H1 (cell line): ENCODE measurements at regions not wholly inside any gene's neighbourhood (a gene's known extent, or its start where the extent isn't known, plus 50 kb on each side); places are given as distances from the start of the nearest gene placed in this dataset.

Experiments
- CTCF ChIA-PET: fragments of 300-600 bp; sonication (Branson Sonifier 250); formaldehyde crosslinking; loops from one replicate; lab custom pipeline; 2021; ENCODE audit not compliant: partially characterized antibody; lab: Charles Lee
- POLR2A ChIA-PET: fragments of 300-600 bp; sonication (Branson Sonifier 250); formaldehyde crosslinking; loops from one replicate; lab custom pipeline; 2021; ENCODE audit warnings: inconsistent platforms; ENCODE audit not compliant: partially characterized antibody; lab: Charles Lee
- DNase-seq, 2 experiments: peaks; one replicate each; pipeline versions ENCODE4 v3.0.0 to v3.0.0-alpha.2; 2010 to 2022; ENCODE audit warnings: low spot score in 2 of 2, low read depth in 1 of 2, mixed read lengths in 1 of 2
- FAIRE-seq: peaks from 2 replicates; lab custom pipeline; 2011; peaks lifted over from hg19 to GRCh38; lab: Jason Lieb, UNC
- H2AFZ ChIP-seq: 2 replicates; pipeline ENCODE4 v1.8.1; 2012; ENCODE audit warnings: low read length, inconsistent platforms
- H2AK5ac ChIP-seq: 2 replicates; pipeline ENCODE4 v1.6.1; 2013; ENCODE audit warnings: low read depth, low read length
- H2BK120ac ChIP-seq: replicated peaks from 2 replicates; pipeline ENCODE3; 2013; ENCODE audit warnings: low read depth, low read length, inconsistent platforms
- H2BK12ac ChIP-seq: 2 replicates; pipeline ENCODE4 v1.6.1; 2013; ENCODE audit warnings: low read depth, low read length
- H2BK15ac ChIP-seq: 2 replicates; pipeline ENCODE4 v1.6.1; 2013; ENCODE audit warnings: low read length
- H2BK20ac ChIP-seq: 2 replicates; pipeline ENCODE4 v1.6.1; 2013; ENCODE audit warnings: low read length
- H2BK5ac ChIP-seq: 2 replicates; pipeline ENCODE4 v1.6.1; 2013; ENCODE audit warnings: low read depth, low read length
- H3K14ac ChIP-seq: 2 replicates; pipeline ENCODE4 v1.6.1; 2013; ENCODE audit warnings: inconsistent platforms; ENCODE audit not compliant: insufficient read length
- H3K18ac ChIP-seq: 2 replicates; pipeline ENCODE4 v1.6.1; 2013; ENCODE audit warnings: low read length; ENCODE audit errors: extremely low read depth
- H3K23ac ChIP-seq: 2 replicates; pipeline ENCODE4 v1.6.1; 2013; ENCODE audit warnings: inconsistent platforms; ENCODE audit not compliant: insufficient read length
- H3K23me2 ChIP-seq: 2 replicates; pipeline ENCODE4 v1.6.1; 2013; ENCODE audit warnings: low read depth, low read length
- H3K27ac ChIP-seq: 2 replicates; pipeline ENCODE4 v1.6.1; 2011; ENCODE audit warnings: low read depth, low read length, inconsistent platforms
- H3K27me3 ChIP-seq, 4 experiments: replicated peaks in 1 of 4; 1 replicate in 1 of 4; 2 replicates in 3 of 4; pipeline versions ENCODE4 v1.6.1 to v1.8.1; 2011 to 2013; ENCODE audit warnings: low read length in 3 of 4, mild to moderate bottlenecking in 3 of 4, inconsistent platforms in 2 of 4, mixed read lengths in 2 of 4, moderate library complexity in 1 of 4; ENCODE audit not compliant: control insufficient read depth in 3 of 4, insufficient read depth in 3 of 4; ENCODE audit errors: extremely low read depth in 1 of 4
- H3K36me3 ChIP-seq, 4 experiments: 2 replicates each; pipeline versions ENCODE4 v1.6.1 to v1.8.1; 2011 to 2013; ENCODE audit warnings: mild to moderate bottlenecking in 4 of 4, low read length in 3 of 4, moderate library complexity in 2 of 4, control low read depth in 1 of 4, inconsistent platforms in 1 of 4; ENCODE audit not compliant: insufficient read depth in 4 of 4, control insufficient read depth in 2 of 4
- H3K4ac ChIP-seq: replicated peaks from 2 replicates; pipeline ENCODE3; 2013; ENCODE audit warnings: low read length, low read depth, mixed read lengths, inconsistent platforms; ENCODE audit not compliant: insufficient read length
- H3K4me1 ChIP-seq, 4 experiments: replicated peaks in 1 of 4; 1 replicate in 1 of 4; 2 replicates in 3 of 4; pipeline versions ENCODE4 v1.6.1 to v1.8.1; 2011 to 2013; ENCODE audit warnings: low read length in 3 of 4, inconsistent platforms in 2 of 4, mixed read lengths in 1 of 4; ENCODE audit not compliant: insufficient read depth in 4 of 4, control insufficient read depth in 3 of 4
- H3K4me2 ChIP-seq, 2 experiments: 2 replicates each; pipeline versions ENCODE4 v1.6.1 to v1.8.1; 2011 to 2013; ENCODE audit warnings: low read depth in 2 of 2, low read length in 2 of 2, control low read depth in 1 of 2, inconsistent platforms in 1 of 2, mild to moderate bottlenecking in 1 of 2; ENCODE audit not compliant: insufficient read depth in 1 of 2
- H3K4me3 ChIP-seq, 4 experiments: fragments of 200-600, 300-600 bp in 1 of 4; sonication (generic), shearing (Covaris generic), sonication (Bioruptor Twin) in 1 of 4; 2 replicates each; pipeline versions ENCODE4 v1.5.1 to v1.8.1; 2011 to 2016; ENCODE audit warnings: low read length in 4 of 4, low read depth in 3 of 4, control low read depth in 2 of 4, inconsistent platforms in 2 of 4, mild to moderate bottlenecking in 2 of 4, mixed read lengths in 1 of 4, moderate library complexity in 1 of 4; ENCODE audit not compliant: insufficient read depth in 2 of 4; ENCODE audit errors: extremely low read depth in 1 of 4
- H3K56ac ChIP-seq: replicated peaks from 2 replicates; pipeline ENCODE3; 2013; ENCODE audit warnings: low read depth, mild to moderate bottlenecking, mixed read lengths, low read length, inconsistent platforms; ENCODE audit not compliant: insufficient read length
- H3K79me1 ChIP-seq: 2 replicates; pipeline ENCODE4 v1.6.1; 2013; ENCODE audit warnings: low read depth, low read length, control low read depth
- H3K79me2 ChIP-seq, 2 experiments: 2 replicates each; pipeline versions ENCODE4 v1.6.1 to v1.8.1; 2012 to 2013; ENCODE audit warnings: low read length in 2 of 2, mild to moderate bottlenecking in 2 of 2, inconsistent platforms in 1 of 2; ENCODE audit not compliant: insufficient read depth in 2 of 2, control insufficient read depth in 1 of 2
- H3K9ac ChIP-seq, 4 experiments: replicated peaks in 1 of 4; 1 replicate in 1 of 4; 2 replicates in 3 of 4; pipeline versions ENCODE4 v1.6.1 to v1.8.1; 2011 to 2013; ENCODE audit warnings: low read depth in 3 of 4, low read length in 3 of 4, control low read depth in 2 of 4, mild to moderate bottlenecking in 2 of 4, moderate library complexity in 2 of 4, inconsistent platforms in 1 of 4; ENCODE audit errors: extremely low read depth in 1 of 4
- H3K9me3 ChIP-seq, 2 experiments: 2 replicates each; pipeline versions ENCODE4 v1.6.1 to v1.8.1; 2012 to 2013; ENCODE audit warnings: mild to moderate bottlenecking in 2 of 2, moderate library complexity in 2 of 2, control low read depth in 1 of 2, inconsistent platforms in 1 of 2, low read depth in 1 of 2, low read length in 1 of 2, mixed read lengths in 1 of 2; ENCODE audit not compliant: insufficient read depth in 2 of 2
- H4K20me1 ChIP-seq, 2 experiments: replicated peaks in 1 of 2; 2 replicates each; pipeline versions ENCODE3 to v1.8.1; 2011 to 2013; ENCODE audit warnings: inconsistent platforms in 2 of 2, low read length in 2 of 2, mild to moderate bottlenecking in 1 of 2; ENCODE audit not compliant: insufficient read depth in 2 of 2, control insufficient read depth in 1 of 2
- H4K5ac ChIP-seq: 2 replicates; pipeline ENCODE4 v1.6.1; 2013; ENCODE audit warnings: low read length, low read depth, mixed read lengths, inconsistent platforms; ENCODE audit not compliant: insufficient read length
- H4K8ac ChIP-seq: 2 replicates; pipeline ENCODE4 v1.8.0; 2013; ENCODE audit warnings: mild to moderate bottlenecking, moderate library complexity, low read length, inconsistent platforms; ENCODE audit not compliant: insufficient read depth; ENCODE audit errors: extremely low read depth
- H4K91ac ChIP-seq: replicated peaks from 2 replicates; pipeline ENCODE3; 2013; ENCODE audit warnings: low read length, mixed read lengths, inconsistent platforms; ENCODE audit not compliant: insufficient read length
- EP300 ChIP-seq, 2 experiments: IDR thresholded peaks; 1 replicate in 1 of 2; 2 replicates in 1 of 2; pipeline ENCODE4 v1.6.1; 2011 to 2012; ENCODE audit warnings: low read depth in 2 of 2, low read length in 2 of 2, mild to moderate bottlenecking in 2 of 2, borderline replicate concordance in 1 of 2, inconsistent platforms in 1 of 2, moderate library complexity in 1 of 2
- HDAC2 ChIP-seq, 2 experiments: fragments of 300-600 bp in 1 of 2; sonication (generic) in 1 of 2; IDR thresholded peaks; 2 replicates each; pipeline ENCODE4 v1.6.1; 2011 to 2012; ENCODE audit warnings: low read depth in 2 of 2, low read length in 2 of 2, mild to moderate bottlenecking in 2 of 2, moderate library complexity in 2 of 2, borderline replicate concordance in 1 of 2, inconsistent platforms in 1 of 2
- NANOG ChIP-seq: IDR thresholded peaks from 2 replicates; pipeline ENCODE4 v1.6.1; 2011; ENCODE audit warnings: low read length, low read depth, mild to moderate bottlenecking, inconsistent platforms; ENCODE audit not compliant: insufficient read depth, poor library complexity, severe bottlenecking
- POU5F1 ChIP-seq: IDR thresholded peaks from 2 replicates; pipeline ENCODE4 v1.6.1; 2011; ENCODE audit warnings: low read depth, mild to moderate bottlenecking, low read length, moderate library complexity
- RXRA ChIP-seq: IDR thresholded peaks from 2 replicates; pipeline ENCODE4 v1.6.1; 2011; ENCODE audit warnings: low read depth, mild to moderate bottlenecking, low read length, moderate library complexity; ENCODE audit not compliant: insufficient read depth

DNA sequence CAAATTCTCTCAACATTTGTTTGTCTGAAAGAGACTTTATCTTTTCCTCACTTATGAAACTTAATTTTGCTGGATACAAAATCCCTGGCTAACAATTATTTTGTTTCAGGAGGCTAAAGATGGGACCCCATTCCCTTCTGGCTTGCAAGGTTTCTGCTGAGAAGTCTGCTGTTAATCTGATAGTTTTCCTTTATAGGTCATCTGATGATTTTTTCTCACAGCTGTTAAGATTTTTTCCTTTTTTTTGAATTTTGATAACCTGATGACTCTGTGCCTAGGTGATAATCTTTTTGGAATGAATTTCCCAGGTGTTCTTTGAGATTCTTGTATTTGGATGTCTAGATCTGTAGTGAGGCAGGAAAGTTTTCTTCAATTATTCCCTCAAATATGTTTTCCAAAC is 2661.4 kb downstream of the PCDH9 start:
- H3K14ac ChIP-seq: no peak overlapping the region
- no peak overlapping the region for H3K9ac ChIP-seq
- H3K4me2 ChIP-seq: no peak overlapping the region
- H3K36me3 ChIP-seq: no peaks in the 10 kb centered on the region; a peak in 1 of 8 replicates
- CTCF ChIA-PET: interaction anchor here (0.6 kb wide), 1 partner anchor 218 kb away, joined by 3 read pairs; no protein-coding TSS in a partner anchor
- no peaks in the 10 kb centered on the region for H3K23me2 ChIP-seq
- no peak overlapping the region for H2BK15ac ChIP-seq
- 0 out of 4 replicates have a peak, but pooled peaks cover 0 to 3% of the 10 kb centered on the region in 2 experiments for H3K9me3 ChIP-seq
- no peak overlapping the region for H3K4ac ChIP-seq
- no peaks in the 10 kb centered on the region for H3K79me1 ChIP-seq
- no peak overlapping the region for H3K18ac ChIP-seq
- no peak overlapping the region for H4K91ac ChIP-seq
- no peak overlapping the region for H2BK5ac ChIP-seq
- H3K27me3 ChIP-seq: no peaks in the 10 kb centered on the region
- H3K27ac ChIP-seq: no peak overlapping the region
- no peak overlapping the region for H2BK120ac ChIP-seq
- H3K23ac ChIP-seq: no peak overlapping the region
- H2AFZ ChIP-seq: no peak overlapping the region
- TF ChIP-seq EP300 (IDR thresholded peaks at IDR 0.05; ENCODE audit: borderline replicate concordance in 1 of 2, low read depth in 2 of 2, low read length in 2 of 2) (no peak), POU5F1 (no peak), HDAC2 (IDR thresholded peaks at IDR 0.05; ENCODE audit: borderline replicate concordance in 1 of 2, low read depth in 2 of 2, low read length in 2 of 2) (no peak), NANOG (no peak), RXRA (no peak)
- no peak overlapping the region for H2BK12ac ChIP-seq
- H2AK5ac ChIP-seq: no peak overlapping the region
- H3K79me2 ChIP-seq: no peaks in the 10 kb centered on the region
- H4K20me1 ChIP-seq: no peaks in the 10 kb centered on the region
- FAIRE-seq (no peak), DNase-seq (no peak)
- H3K56ac ChIP-seq: no peak overlapping the region
- H2BK20ac ChIP-seq: no peak overlapping the region
- no peak overlapping the region for H4K5ac ChIP-seq
- H4K8ac ChIP-seq: no peak overlapping the region
- no peak overlapping the region for H3K4me3 ChIP-seq
- POLR2A ChIA-PET: no interaction called here
- H3K4me1 ChIP-seq: no peaks in the 10 kb centered on the region
